HG03175 (cell line): ENCODE measurements at regions not wholly inside any gene's neighbourhood (a gene's known extent, or its start where the extent isn't known, plus 50 kb on each side); places are given as distances from the start of the nearest gene placed in this dataset.
"Not testable (repeated sequence)": the region's sequence is repeated elsewhere in the genome, so short reads cannot be mapped to it uniquely, and the experiment has no call there.

Experiments used
- ATAC-seq: cut with Tn5 transposase; IDR thresholded peaks from one replicate; pipeline ENCODE4 v1.9.1; 2021; ENCODE audit warnings: mild to moderate bottlenecking, moderate library complexity; ENCODE audit not compliant: unreplicated experiment

- ATAC-seq: no peak
These were observed 144.9 kb upstream of the MAD2L1 start for GRCh38 chr4:120211408-120212015.

DNA sequence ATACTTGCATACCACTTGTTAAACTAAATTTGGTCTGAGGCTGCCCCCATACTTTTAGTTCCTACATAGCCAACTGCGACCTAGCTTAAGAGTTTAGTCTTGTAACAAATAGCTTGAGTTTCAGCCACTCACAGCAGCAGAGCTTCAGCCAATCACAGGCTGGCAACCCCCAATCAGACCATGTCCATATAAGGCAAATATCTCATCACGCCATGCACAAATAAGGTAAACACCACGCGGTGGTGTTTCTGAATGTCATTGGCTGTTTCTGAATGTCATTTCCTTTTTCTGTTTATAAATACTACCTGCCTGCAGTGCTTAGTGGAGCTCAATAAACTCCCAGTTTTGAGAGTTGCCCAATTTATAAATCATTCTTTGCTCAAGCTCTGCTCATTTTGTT lies 143.1 kb upstream of the MAD2L1 start:
- ATAC-seq: no peak

GRCh38 chr4:120207021-120207420 lies 140.4 kb upstream of the MAD2L1 start:
- no peak for ATAC-seq

GRCh38 chr4:120202222-120202621 lies 135.6 kb upstream of the MAD2L1 start:
- no peak for ATAC-seq

DNA sequence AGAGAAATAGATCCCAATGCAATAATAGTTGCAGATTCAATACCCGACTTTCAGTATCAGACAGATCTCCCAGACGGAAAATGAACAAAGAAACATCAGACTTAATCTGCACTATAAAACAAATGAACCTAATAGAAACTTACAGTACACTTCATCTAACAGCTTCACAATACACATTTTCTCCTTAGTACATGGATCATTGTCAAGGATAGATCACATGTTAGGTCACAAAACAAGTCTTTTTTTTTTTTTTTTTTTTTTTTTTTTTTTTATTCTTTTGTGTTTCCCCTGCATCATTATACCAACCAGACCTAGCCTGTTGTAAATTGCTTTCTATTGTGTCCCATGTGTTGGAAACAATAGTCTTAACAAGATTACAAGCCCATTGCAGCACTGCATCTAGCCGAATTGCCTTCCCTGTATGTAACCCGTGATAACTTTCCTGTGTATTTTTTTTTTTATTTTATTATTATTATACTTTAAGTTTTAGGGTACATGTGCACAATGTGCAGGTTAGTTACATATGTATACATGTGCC lies 134.0 kb upstream of the MAD2L1 start:
- ATAC-seq: not testable (repeated sequence)

DNA sequence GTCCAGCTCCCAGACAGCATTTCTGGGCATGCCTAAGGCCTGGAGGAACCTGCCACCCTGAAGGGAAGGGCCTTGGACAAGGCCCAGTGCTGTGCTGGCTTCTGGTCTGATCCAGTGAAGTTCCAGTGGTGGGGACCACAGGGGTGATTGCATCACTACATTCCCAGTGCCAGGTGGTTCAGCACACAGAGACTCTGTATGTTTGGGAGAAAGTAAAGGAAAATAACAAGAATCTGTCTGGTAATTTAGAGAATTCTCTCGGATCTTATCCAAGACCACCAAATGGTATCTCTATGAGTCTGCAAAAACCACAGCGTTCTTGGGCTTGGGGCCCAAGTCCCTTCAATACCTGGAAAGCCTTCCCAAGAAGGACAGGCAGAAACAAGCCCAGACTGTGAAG lies 131.8 kb upstream of the MAD2L1 start:
- ATAC-seq: no peak

DNA sequence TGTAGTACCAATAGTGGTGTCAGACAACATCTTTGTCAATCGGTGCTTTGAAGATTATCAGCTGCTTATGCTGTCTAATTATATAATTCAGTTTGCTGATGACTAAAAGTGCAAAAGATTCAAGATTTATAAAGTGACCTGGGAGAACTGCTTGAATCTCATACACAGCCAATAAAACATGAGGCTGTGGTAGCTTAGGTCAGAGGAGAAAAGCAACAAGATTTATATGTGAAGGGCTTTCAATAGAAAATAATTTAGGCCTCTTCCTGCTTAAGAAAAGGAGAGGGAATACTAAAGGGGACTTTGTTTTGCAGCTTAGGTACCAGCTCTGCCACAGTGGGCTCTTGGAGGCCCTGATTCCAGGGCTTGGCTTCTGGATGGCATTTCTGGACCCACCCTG lies 111.0 kb upstream of the MAD2L1 start:
- ATAC-seq: no peak

DNA sequence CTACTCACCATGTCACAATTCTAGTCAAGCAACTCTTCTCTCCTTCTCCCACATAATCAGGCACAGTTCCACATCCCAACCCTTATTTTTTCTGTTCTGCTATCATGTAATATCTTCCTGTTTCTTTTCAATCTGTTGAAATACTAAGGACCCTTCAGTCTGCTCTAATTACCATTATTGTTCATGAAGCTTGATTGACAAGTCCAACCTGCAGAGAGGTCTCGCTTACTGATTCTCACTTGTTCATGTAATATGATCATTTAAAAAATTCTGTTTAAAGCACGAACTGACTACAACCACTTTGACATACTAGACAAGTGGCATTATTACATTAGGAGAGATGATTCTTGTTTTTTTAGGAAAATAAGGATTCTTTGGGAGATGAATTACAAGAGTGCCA lies 108.6 kb upstream of the MAD2L1 start:
- ATAC-seq: no peak

- no peak for ATAC-seq
These were observed 97.2 kb upstream of the MAD2L1 start for GRCh38 chr4:120163895-120164294.

GRCh38 chr4:120158841-120159463 lies 92.3 kb upstream of the MAD2L1 start:
- no peak for ATAC-seq

DNA sequence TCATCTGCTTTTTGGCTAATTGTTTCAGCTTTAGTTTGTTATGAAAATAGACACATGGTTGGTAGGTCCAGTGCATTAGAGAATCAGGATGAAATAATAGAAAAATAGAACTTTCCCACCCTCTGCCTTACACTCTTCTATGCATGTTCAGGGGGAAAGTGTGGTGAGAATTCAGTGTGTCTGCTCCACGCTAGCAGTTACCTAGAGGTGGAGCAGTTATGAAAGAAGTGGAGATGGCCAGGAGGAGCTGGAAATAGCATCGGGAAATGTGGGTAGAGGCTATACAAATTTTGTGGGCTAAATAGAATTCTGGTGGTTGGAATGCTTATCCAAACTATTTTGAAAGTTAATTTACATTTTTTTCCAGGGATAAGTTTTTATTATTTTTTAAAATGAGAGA lies 91.4 kb upstream of the MAD2L1 start:
- no peak for ATAC-seq

GRCh38 chr4:120156120-120156718 lies 89.6 kb upstream of the MAD2L1 start:
- peak; percentile 82 for ATAC-seq

DNA sequence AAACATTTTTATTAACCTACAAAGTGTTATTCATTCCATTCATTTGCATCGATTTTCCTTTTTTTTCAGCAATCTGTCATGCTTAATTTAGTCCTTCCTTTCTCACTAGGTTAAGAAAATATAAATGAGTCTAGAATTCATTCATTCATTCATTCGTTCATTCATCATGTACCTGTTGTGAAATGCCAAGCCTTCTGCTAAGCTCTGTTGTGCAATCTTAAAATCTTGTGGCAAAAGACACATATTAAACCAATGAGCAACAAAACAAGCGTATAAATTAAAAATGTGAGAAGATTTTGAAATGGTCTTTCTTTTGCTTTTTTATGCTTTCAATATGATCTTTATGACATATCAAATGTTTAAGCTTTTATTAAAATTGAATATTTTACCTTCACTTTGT lies 88.6 kb upstream of the MAD2L1 start:
- no peak for ATAC-seq

DNA sequence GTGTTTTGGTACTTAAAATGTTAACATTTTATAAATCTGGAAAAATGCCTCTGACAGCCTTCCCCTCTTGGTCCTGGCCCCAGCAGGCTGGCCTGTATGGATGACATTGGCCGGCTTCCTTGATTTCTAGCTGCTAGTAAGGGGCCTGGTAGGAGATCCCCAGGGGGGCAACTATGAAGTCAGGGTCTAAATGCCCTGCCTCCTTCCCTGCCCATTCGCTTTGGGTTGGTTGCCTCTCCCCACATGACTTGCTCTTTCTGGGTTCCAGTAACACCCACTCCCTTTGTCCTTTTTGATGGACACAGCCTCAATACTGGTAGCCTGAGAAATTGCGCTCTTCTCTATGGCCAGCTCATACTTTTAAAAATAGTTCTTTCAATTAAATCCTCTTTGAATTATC lies 78.0 kb upstream of the MAD2L1 start:
- no peak for ATAC-seq

DNA sequence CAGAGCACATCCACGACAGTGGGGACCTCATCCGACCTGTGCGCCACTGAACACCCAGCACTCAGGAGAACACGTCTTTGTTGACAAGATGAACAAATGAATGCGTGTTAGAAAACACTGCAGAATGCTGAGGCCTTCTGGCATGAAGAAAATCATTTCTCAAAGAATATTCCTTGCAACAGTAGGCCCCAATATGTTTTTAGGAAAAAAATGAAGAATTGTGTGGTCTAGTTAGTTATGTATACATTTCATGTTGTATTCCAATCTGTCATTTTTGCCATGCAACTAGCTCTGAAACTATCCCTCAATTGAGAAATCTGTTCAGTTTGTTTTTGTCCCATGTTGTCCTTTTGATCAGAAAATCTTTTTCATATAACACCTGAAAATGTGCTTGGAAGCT lies 77.4 kb upstream of the MAD2L1 start:
- no peak for ATAC-seq

- no peak for ATAC-seq
These were observed 72.7 kb upstream of the MAD2L1 start for GRCh38 chr4:120139392-120139791.

DNA sequence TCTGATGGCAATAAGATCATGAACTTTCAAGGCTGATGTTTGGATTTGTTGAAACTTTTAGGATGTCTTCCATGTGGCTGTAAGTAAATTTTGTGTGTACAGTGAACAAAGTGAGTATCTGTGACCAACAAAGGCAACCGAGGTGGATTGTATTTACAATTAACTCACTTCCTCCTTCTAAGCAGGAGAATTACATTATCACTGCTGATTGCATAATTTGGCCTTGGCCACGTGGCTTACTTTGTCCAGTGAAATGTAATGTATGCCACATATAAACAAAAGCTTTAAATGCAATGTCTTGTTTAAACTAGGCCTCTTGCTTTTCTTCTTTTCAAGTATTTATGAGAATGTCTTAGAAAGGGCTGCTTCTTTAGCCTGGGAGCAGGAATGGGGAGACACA lies 66.3 kb upstream of the MAD2L1 start:
- ATAC-seq: no peak

DNA sequence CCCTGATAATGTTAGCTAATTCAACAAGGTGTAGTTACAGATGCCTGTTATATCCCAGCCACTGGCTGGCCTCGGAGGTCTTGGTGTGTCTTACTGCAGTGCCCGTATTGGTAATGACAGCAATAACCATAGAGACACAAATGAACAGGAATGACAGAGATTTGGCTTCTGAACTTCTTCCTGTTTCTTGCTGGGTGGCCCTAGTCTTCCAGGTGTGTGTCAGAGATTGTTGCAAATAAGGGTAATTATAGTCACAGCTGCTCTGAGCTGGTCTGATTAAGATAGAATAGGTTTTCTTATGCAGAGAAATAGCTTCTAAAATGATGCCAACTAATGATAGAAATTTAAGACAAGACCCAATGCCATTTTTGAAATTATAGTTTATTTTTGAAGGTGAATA lies 64.1 kb upstream of the MAD2L1 start:
- ATAC-seq: no peak
